Loucy (cell line): ENCODE measurements at regions not wholly inside any gene's neighbourhood (a gene's known extent, or its start where the extent isn't known, plus 50 kb on each side); places are given as distances from the start of the nearest gene placed in this dataset.

Experiments
- H2AFZ ChIP-seq: fragments of 200-600 bp; sonication (generic); 2 replicates; pipeline ENCODE4 v1.6.0; 2016; ENCODE audit warnings: antibody characterized with exemption, mild to moderate bottlenecking, low read length, moderate library complexity
- H3F3A ChIP-seq: fragments of 200-600 bp; 2 replicates; pipeline ENCODE4 v1.6.0; 2016; ENCODE audit warnings: antibody characterized with exemption, low read depth, mild to moderate bottlenecking
- H3K27me3 ChIP-seq: fragments of 200-600 bp; sonication (generic); 2 replicates; pipeline ENCODE4 v1.6.1; 2014; ENCODE audit warnings: low read length, mild to moderate bottlenecking; ENCODE audit not compliant: insufficient read depth, poor library complexity, severe bottlenecking
- H3K36me3 ChIP-seq: fragments of 200-600 bp; sonication (generic); 2 replicates; pipeline ENCODE4 v1.6.1; 2016; ENCODE audit warnings: low read length; ENCODE audit not compliant: insufficient read depth
- H3K4me1 ChIP-seq: fragments of 200-600 bp; sonication (generic); 2 replicates; pipeline ENCODE4 v1.5.1; 2014; ENCODE audit warnings: low read length, mild to moderate bottlenecking; ENCODE audit not compliant: insufficient read depth, poor library complexity, severe bottlenecking
- H3K4me2 ChIP-seq: fragments of 200-600 bp; sonication (generic); 2 replicates; pipeline ENCODE4 v1.6.0; 2014; ENCODE audit warnings: antibody characterized with exemption, low read length, low read depth, mild to moderate bottlenecking; ENCODE audit not compliant: poor library complexity, severe bottlenecking
- H3K4me3 ChIP-seq: fragments of 200-600 bp; sonication (generic); 2 replicates; pipeline ENCODE4 v1.5.1; 2014; ENCODE audit warnings: low read length, mild to moderate bottlenecking, mixed read lengths; ENCODE audit not compliant: poor library complexity, severe bottlenecking
- H3K79me2 ChIP-seq: fragments of 200-600 bp; sonication (generic); 2 replicates; pipeline ENCODE4 v1.6.1; 2014; ENCODE audit warnings: low read length; ENCODE audit not compliant: insufficient read depth
- H3K9ac ChIP-seq: fragments of 200-600 bp; sonication (generic); 2 replicates; pipeline ENCODE4 v1.6.0; 2014; ENCODE audit warnings: mild to moderate bottlenecking, low read depth, low read length, moderate library complexity; ENCODE audit not compliant: poor library complexity, severe bottlenecking
- H3K9me2 ChIP-seq: fragments of 200-600 bp; sonication (generic); replicated peaks from 2 replicates; pipeline ENCODE4 v1.6.1; 2016; ENCODE audit warnings: low read depth, low read length, mixed read lengths
- H3K9me3 ChIP-seq: fragments of 200-600 bp; sonication (generic); 2 replicates; pipeline ENCODE4 v1.6.1; 2014; ENCODE audit warnings: mild to moderate bottlenecking, antibody characterized with exemption, low read length, low read depth; ENCODE audit not compliant: insufficient read depth
- H4K20me1 ChIP-seq: fragments of 200-600 bp; sonication (generic); 2 replicates; pipeline ENCODE4 v1.6.0; 2014; ENCODE audit warnings: antibody characterized with exemption, low read length, mild to moderate bottlenecking; ENCODE audit not compliant: insufficient read depth, poor library complexity, severe bottlenecking
- EZH2phosphoT487 ChIP-seq: fragments of 200-600 bp; IDR thresholded peaks from 2 replicates; pipeline ENCODE4 v1.6.1; 2018; ENCODE audit warnings: antibody characterized with exemption, mild to moderate bottlenecking, moderate library complexity, borderline replicate concordance
- TF ChIP-seq, protein P1 (sequence below): fragments of 200-600 bp; sonication (generic); conservative IDR thresholded peaks from 2 replicates; pipeline ENCODE4 v1.5.1; 2014; ENCODE audit warnings: mild to moderate bottlenecking, antibody characterized with exemption, low read length

DNA sequence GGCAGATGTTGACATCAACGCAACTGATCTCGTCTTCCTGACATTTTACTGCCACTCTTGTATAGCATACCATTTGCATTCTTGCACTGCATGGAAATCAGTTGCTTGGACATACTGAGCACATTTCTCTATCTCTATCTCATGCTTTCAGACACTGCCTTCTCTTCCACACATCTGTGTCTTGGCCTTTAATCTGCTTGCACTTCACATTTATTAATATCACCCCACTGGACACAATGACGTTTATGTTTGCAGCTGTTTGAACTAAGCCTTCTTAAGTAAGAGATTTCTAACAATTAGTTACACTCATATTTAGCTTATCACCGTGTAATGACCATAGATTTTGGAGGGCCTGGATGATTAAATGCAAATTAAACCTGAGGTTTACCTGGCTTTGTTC, 229.8 kb upstream of the CDH19 start:
- no peak overlapping the region for H3K4me3 ChIP-seq
- H3K27me3 ChIP-seq: no peaks in the 10 kb centered on the region
- no peaks in the 10 kb centered on the region for H3F3A ChIP-seq
- no peaks in the 10 kb centered on the region for H4K20me1 ChIP-seq
- TF ChIP-seq, protein P1, sequence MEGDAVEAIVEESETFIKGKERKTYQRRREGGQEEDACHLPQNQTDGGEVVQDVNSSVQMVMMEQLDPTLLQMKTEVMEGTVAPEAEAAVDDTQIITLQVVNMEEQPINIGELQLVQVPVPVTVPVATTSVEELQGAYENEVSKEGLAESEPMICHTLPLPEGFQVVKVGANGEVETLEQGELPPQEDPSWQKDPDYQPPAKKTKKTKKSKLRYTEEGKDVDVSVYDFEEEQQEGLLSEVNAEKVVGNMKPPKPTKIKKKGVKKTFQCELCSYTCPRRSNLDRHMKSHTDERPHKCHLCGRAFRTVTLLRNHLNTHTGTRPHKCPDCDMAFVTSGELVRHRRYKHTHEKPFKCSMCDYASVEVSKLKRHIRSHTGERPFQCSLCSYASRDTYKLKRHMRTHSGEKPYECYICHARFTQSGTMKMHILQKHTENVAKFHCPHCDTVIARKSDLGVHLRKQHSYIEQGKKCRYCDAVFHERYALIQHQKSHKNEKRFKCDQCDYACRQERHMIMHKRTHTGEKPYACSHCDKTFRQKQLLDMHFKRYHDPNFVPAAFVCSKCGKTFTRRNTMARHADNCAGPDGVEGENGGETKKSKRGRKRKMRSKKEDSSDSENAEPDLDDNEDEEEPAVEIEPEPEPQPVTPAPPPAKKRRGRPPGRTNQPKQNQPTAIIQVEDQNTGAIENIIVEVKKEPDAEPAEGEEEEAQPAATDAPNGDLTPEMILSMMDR: no peak
- TF ChIP-seq EZH2phosphoT487: no peak
- no peaks in the 10 kb centered on the region for H3K4me1 ChIP-seq
- H3K9ac ChIP-seq: no peak overlapping the region
- H3K36me3 ChIP-seq: no peaks in the 10 kb centered on the region
- no peaks in the 10 kb centered on the region for H3K9me2 ChIP-seq
- no peaks in the 10 kb centered on the region for H3K79me2 ChIP-seq
- H3K4me2 ChIP-seq: no peak overlapping the region
- H3K9me3 ChIP-seq: no peaks in the 10 kb centered on the region
- no peak overlapping the region for H2AFZ ChIP-seq

DNA sequence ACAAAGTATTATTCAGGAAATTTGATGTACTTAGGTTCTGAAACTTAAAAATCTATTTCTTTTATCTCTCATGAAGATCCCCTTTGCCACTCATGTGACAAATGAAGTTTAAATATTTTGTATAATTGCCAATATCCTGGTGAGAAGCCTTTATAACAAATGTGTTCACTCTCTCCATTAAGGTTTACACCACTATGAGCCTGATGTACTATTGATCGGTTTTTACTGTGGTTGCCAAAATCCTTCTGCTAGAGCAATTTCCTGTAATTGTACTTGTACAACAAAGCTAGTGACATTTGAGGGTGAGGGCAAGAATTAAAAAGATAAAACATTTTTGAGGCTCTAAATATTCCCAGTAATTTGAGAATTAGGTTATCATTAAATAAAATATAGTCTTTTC, 222.3 kb upstream of the CDH19 start:
- Histone ChIP-seq H3K4me1 (no peaks in the 10 kb centered on the region), H3K9me2 (no peaks in the 10 kb centered on the region), H3K4me2 (no peak overlapping the region), H3K79me2 (no peaks in the 10 kb centered on the region), H3K4me3 (no peak overlapping the region), H3K9me3 (no peaks in the 10 kb centered on the region), H3K36me3 (no peaks in the 10 kb centered on the region), H3F3A (no peaks in the 10 kb centered on the region), H2AFZ (no peak overlapping the region), H4K20me1 (no peaks in the 10 kb centered on the region), H3K27me3 (no peaks in the 10 kb centered on the region), H3K9ac (no peak overlapping the region)
- TF ChIP-seq EZH2phosphoT487: no peak
- TF ChIP-seq, protein P1: no peak

DNA sequence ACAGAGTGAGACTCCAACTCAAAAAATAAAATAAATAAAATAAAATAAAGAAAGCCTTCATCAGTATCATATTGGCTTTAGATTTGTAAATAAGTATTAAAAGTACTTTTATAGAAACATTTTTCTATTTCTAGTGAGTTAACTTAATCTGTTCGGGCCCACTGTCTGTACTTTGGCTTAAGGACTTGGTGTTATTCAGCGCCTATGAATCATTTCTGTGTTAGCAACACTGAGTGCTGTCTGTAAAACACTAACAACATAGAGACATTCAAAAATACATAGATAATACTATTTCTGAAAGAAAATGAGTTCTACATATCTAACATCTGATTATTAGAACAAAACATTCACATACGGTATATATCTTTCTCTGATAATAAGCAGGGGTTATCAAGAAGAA, 221.5 kb upstream of the CDH19 start:
- Histone ChIP-seq H3F3A (no peaks in the 10 kb centered on the region), H3K9me3 (no peaks in the 10 kb centered on the region), H3K27me3 (no peaks in the 10 kb centered on the region), H4K20me1 (no peaks in the 10 kb centered on the region), H3K4me3 (no peak overlapping the region), H3K9ac (no peak overlapping the region), H3K4me1 (no peaks in the 10 kb centered on the region), H3K4me2 (no peak overlapping the region), H3K36me3 (no peaks in the 10 kb centered on the region), H3K9me2 (no peaks in the 10 kb centered on the region), H3K79me2 (no peaks in the 10 kb centered on the region), H2AFZ (no peak overlapping the region)
- no peak for TF ChIP-seq EZH2phosphoT487
- TF ChIP-seq, protein P1: no peak
